ENCODE measurements at regions not wholly inside any gene's neighbourhood (a gene's known extent, or its start where the extent isn't known, plus 50 kb on each side); places are given as distances from the start of the nearest gene placed in this dataset.

GRCh38 chr5:138632900-138633489 lies 57.8 kb upstream of the HSPA9 start:
- H3K9ac ChIP-seq (ENCODE audit: insufficient read length, low read depth): no peak overlapping the region
- peaks cover 3% of the 10 kb centered on the region for H3K4me1 ChIP-seq (ENCODE audit: insufficient read depth, insufficient read length)
- TF ChIP-seq SUZ12 (IDR thresholded peaks at IDR 0.05; ENCODE audit: extremely low read depth, insufficient read depth, insufficient read length) (no peak), YY1 (IDR thresholded peaks at IDR 0.05; ENCODE audit: insufficient read depth, insufficient read length) (peak; percentile 76)
- no peak overlapping the region for H3K4me3 ChIP-seq (ENCODE audit: insufficient read length, low read depth)
- peak; percentile 88 for DNase-seq (ENCODE audit: low read depth, low spot score)
- H3K27me3 ChIP-seq (ENCODE audit: insufficient read depth, insufficient read length): no peaks in the 10 kb centered on the region
- no peaks in the 10 kb centered on the region for H3K36me3 ChIP-seq (ENCODE audit: insufficient read depth, insufficient read length, low read length)
- H3K9me3 ChIP-seq (ENCODE audit: insufficient read depth, low read length): no peaks in the 10 kb centered on the region

GRCh38 chr5:138631096-138631928 lies 56.1 kb upstream of the HSPA9 start:
- Histone ChIP-seq H3K4me1 (ENCODE audit: insufficient read depth, insufficient read length) (peaks cover 3% of the 10 kb centered on the region), H3K36me3 (ENCODE audit: insufficient read depth, insufficient read length, low read length) (no peaks in the 10 kb centered on the region), H3K9me3 (ENCODE audit: insufficient read depth, low read length) (no peaks in the 10 kb centered on the region), H3K27me3 (ENCODE audit: insufficient read depth, insufficient read length) (no peaks in the 10 kb centered on the region), H3K4me3 (ENCODE audit: insufficient read length, low read depth) (no peak overlapping the region), H3K9ac (ENCODE audit: insufficient read length, low read depth) (no peak overlapping the region)
- TF ChIP-seq SUZ12 (IDR thresholded peaks at IDR 0.05; ENCODE audit: extremely low read depth, insufficient read depth, insufficient read length): no peak
- TF ChIP-seq ZNF274 (IDR thresholded peaks at IDR 0.05; ENCODE audit: low read depth, low read length): no peak
- TF ChIP-seq YY1 (IDR thresholded peaks at IDR 0.05; ENCODE audit: insufficient read depth, insufficient read length): no peak
- DNase-seq (ENCODE audit: low read depth, low spot score): no peak

- Histone ChIP-seq H3K9me3 (ENCODE audit: insufficient read depth, low read length) (no peaks in the 10 kb centered on the region), H3K4me3 (ENCODE audit: insufficient read length, low read depth) (no peak overlapping the region), H3K36me3 (ENCODE audit: insufficient read depth, insufficient read length, low read length) (no peaks in the 10 kb centered on the region), H3K9ac (ENCODE audit: insufficient read length, low read depth) (no peak overlapping the region), H3K27me3 (ENCODE audit: insufficient read depth, insufficient read length) (no peaks in the 10 kb centered on the region), H3K4me1 (ENCODE audit: insufficient read depth, insufficient read length) (no peaks in the 10 kb centered on the region)
- no peak for TF ChIP-seq ZNF274 (IDR thresholded peaks at IDR 0.05; ENCODE audit: low read depth, low read length)
- DNase-seq (ENCODE audit: low read depth, low spot score): no peak
These were observed 54.2 kb upstream of the HSPA9 start for GRCh38 chr5:138629392-138629791.

- no peaks in the 10 kb centered on the region for H3K27me3 ChIP-seq (ENCODE audit: insufficient read depth, insufficient read length)
- no peak overlapping the region for H3K9ac ChIP-seq (ENCODE audit: insufficient read length, low read depth)
- H3K36me3 ChIP-seq (ENCODE audit: insufficient read depth, insufficient read length, low read length): no peaks in the 10 kb centered on the region
- no peak overlapping the region for H3K4me3 ChIP-seq (ENCODE audit: insufficient read length, low read depth)
- TF ChIP-seq ZNF274 (IDR thresholded peaks at IDR 0.05; ENCODE audit: low read depth, low read length): no peak
- TF ChIP-seq SUZ12 (IDR thresholded peaks at IDR 0.05; ENCODE audit: extremely low read depth, insufficient read depth, insufficient read length): no peak
- no peak for TF ChIP-seq YY1 (IDR thresholded peaks at IDR 0.05; ENCODE audit: insufficient read depth, insufficient read length)
- H3K9me3 ChIP-seq (ENCODE audit: insufficient read depth, low read length): no peaks in the 10 kb centered on the region
- no peaks in the 10 kb centered on the region for H3K4me1 ChIP-seq (ENCODE audit: insufficient read depth, insufficient read length)
- DNase-seq (ENCODE audit: low read depth, low spot score): no peak
These were observed 51.2 kb upstream of the HSPA9 start for GRCh38 chr5:138626333-138626944.

GRCh38 chr5:138625134-138625533 lies 49.9 kb upstream of the HSPA9 start:
- Histone ChIP-seq H3K9me3 (ENCODE audit: insufficient read depth, low read length) (no peaks in the 10 kb centered on the region), H3K36me3 (ENCODE audit: insufficient read depth, insufficient read length, low read length) (no peaks in the 10 kb centered on the region), H3K27me3 (ENCODE audit: insufficient read depth, insufficient read length) (no peaks in the 10 kb centered on the region), H3K9ac (ENCODE audit: insufficient read length, low read depth) (no peak overlapping the region), H3K4me3 (ENCODE audit: insufficient read length, low read depth) (no peak overlapping the region), H3K4me1 (ENCODE audit: insufficient read depth, insufficient read length) (no peaks in the 10 kb centered on the region)
- DNase-seq (ENCODE audit: low read depth, low spot score): no peak
- TF ChIP-seq YY1 (IDR thresholded peaks at IDR 0.05; ENCODE audit: insufficient read depth, insufficient read length) (no peak), SUZ12 (IDR thresholded peaks at IDR 0.05; ENCODE audit: extremely low read depth, insufficient read depth, insufficient read length) (no peak), ZNF274 (IDR thresholded peaks at IDR 0.05; ENCODE audit: low read depth, low read length) (no peak)

Measured in NT2/D1 (cell line).